GM12872 (cell line): ENCODE measurements at regions not wholly inside any gene's neighbourhood (a gene's known extent, or its start where the extent isn't known, plus 50 kb on each side); places are given as distances from the start of the nearest gene placed in this dataset.

ENCODE experiments used
- CTCF ChIP-seq: IDR thresholded peaks from 3 replicates; pipeline ENCODE4 v1.5.1; 2011; ENCODE audit warnings: low read depth, mild to moderate bottlenecking, low read length, moderate library complexity; ENCODE audit not compliant: insufficient read depth

- TF ChIP-seq CTCF, result no peak
Measured at GRCh38 chr13:30063892-30064291, 213.5 kb upstream of the UBL3 start.

GRCh38 chr13:30061217-30061616 lies 210.8 kb upstream of the UBL3 start:
- no peak for TF ChIP-seq CTCF

GRCh38 chr13:30058429-30058828 lies 208.0 kb upstream of the UBL3 start:
- TF ChIP-seq CTCF, result no peak

GRCh38 chr13:30053939-30054338 lies 203.5 kb upstream of the UBL3 start:
- TF ChIP-seq CTCF, result no peak

- TF ChIP-seq CTCF, result no peak
Measured at GRCh38 chr13:30052120-30052519, 201.7 kb upstream of the UBL3 start.

- TF ChIP-seq CTCF, result no peak
Measured at GRCh38 chr13:30051531-30052060, 201.2 kb upstream of the UBL3 start.

GRCh38 chr13:30049692-30050091 lies 199.3 kb upstream of the UBL3 start:
- no peak for TF ChIP-seq CTCF
